HG03565 (cell line): ENCODE measurements at regions not wholly inside any gene's neighbourhood (a gene's known extent, or its start where the extent isn't known, plus 50 kb on each side); places are given as distances from the start of the nearest gene placed in this dataset.
"Not testable (repeated sequence)": the region's sequence is repeated elsewhere in the genome, so short reads cannot be mapped to it uniquely, and the experiment has no call there.

Source experiments
- ATAC-seq: cut with Tn5 transposase; IDR thresholded peaks from one replicate; pipeline ENCODE4 v1.9.1; 2021; ENCODE audit warnings: mild to moderate bottlenecking, moderate library complexity; ENCODE audit not compliant: unreplicated experiment

GRCh38 chr6:145273136-145273535 lies 462.2 kb downstream of the EPM2A start:
- ATAC-seq: no peak

GRCh38 chr6:145274083-145274482 lies 461.2 kb downstream of the EPM2A start:
- ATAC-seq: no peak

- no peak for ATAC-seq
Observed at GRCh38 chr6:145275019-145275418, 460.3 kb downstream of the EPM2A start.

GRCh38 chr6:145275787-145276186 lies 459.5 kb downstream of the EPM2A start:
- no peak for ATAC-seq

- ATAC-seq: no peak
Observed at GRCh38 chr6:145276756-145277155, 458.6 kb downstream of the EPM2A start.

GRCh38 chr6:145277358-145278086 lies 457.8 kb downstream of the EPM2A start:
- ATAC-seq: no peak

GRCh38 chr6:145278163-145278807 lies 457.0 kb downstream of the EPM2A start:
- ATAC-seq: no peak

GRCh38 chr6:145279551-145279950 lies 455.8 kb downstream of the EPM2A start:
- ATAC-seq: no peak

- no peak for ATAC-seq
Observed at GRCh38 chr6:145279993-145280392, 455.3 kb downstream of the EPM2A start.

GRCh38 chr6:145283209-145283608 lies 452.1 kb downstream of the EPM2A start:
- ATAC-seq: not testable (repeated sequence)

GRCh38 chr6:145283856-145284255 lies 451.5 kb downstream of the EPM2A start:
- ATAC-seq: no peak

- no peak for ATAC-seq
Observed at GRCh38 chr6:145286916-145287315, 448.4 kb downstream of the EPM2A start.

- no peak for ATAC-seq
Observed at GRCh38 chr6:145289573-145289972, 445.7 kb downstream of the EPM2A start.

GRCh38 chr6:145290122-145290521 lies 445.2 kb downstream of the EPM2A start:
- no peak for ATAC-seq

- no peak for ATAC-seq
Observed at GRCh38 chr6:145292066-145292465, 443.3 kb downstream of the EPM2A start.

GRCh38 chr6:145294942-145295341 lies 440.4 kb downstream of the EPM2A start:
- no peak for ATAC-seq

- no peak for ATAC-seq
Observed at GRCh38 chr6:145295746-145296145, 439.6 kb downstream of the EPM2A start.

- no peak for ATAC-seq
Observed at GRCh38 chr6:145305670-145306069, 429.6 kb downstream of the EPM2A start.

- ATAC-seq: no peak
Observed at GRCh38 chr6:145306489-145306888, 428.8 kb downstream of the EPM2A start.

- ATAC-seq: no peak
Observed at GRCh38 chr6:145309842-145310535, 425.3 kb downstream of the EPM2A start.

- ATAC-seq: no peak
Observed at GRCh38 chr6:145312481-145312880, 422.8 kb downstream of the EPM2A start.
